ENCODE measurements at regions not wholly inside any gene's neighbourhood (a gene's known extent, or its start where the extent isn't known, plus 50 kb on each side); places are given as distances from the start of the nearest gene placed in this dataset.

DNA sequence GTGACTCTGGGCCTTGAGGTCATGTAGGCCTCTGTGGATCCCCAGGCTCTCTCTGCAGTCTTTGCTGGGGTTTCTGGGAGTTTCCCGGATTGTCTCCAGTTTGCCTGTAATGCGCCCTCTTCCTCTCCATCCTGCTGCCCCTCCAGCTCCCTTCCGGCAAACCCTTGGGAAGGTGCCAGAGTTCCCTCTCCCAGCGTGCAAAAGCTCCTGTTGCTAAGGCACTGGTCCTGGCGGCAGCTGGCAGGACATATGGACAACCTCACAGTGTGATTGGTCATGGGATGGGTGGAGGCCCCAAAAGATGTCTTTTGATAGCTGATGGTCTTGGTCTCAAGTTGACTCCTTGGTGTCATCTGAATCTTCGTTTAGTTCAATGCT lies 320.1 kb downstream of the CYP26B1 start:
- no peak for TF ChIP-seq CTCF (conservative IDR thresholded peaks at IDR 0.05; ENCODE audit: low read depth, low read length)
- no peak for TF ChIP-seq EZH2 (IDR thresholded peaks at IDR 0.05; ENCODE audit: borderline replicate concordance, low read depth, low read length, poor library complexity, severe bottlenecking)

Measured in A673 (cell line).